ENCODE measurements at regions not wholly inside any gene's neighbourhood (a gene's known extent, or its start where the extent isn't known, plus 50 kb on each side); places are given as distances from the start of the nearest gene placed in this dataset.

DNA sequence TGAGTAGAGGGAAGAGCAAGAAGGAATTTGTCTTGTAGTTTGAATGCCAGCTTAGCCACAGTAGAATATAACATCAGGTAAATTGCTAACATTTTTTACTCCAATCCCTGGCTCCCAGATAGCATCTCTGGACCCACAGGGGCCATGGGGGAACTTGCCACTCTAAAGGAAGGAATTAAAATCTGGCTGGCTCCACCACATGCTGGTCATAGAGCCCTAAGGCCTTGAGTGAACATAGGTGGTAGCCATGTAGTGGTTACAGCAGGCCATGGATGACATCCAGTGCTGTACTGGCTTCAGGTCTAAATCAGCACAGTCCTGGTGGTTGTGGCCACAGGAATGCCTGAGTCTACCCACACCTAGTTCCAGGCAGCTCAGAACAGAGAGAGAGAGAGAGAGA lies 109.9 kb upstream of the RGMB start:
- H3K27ac ChIP-seq (ENCODE audit: low read depth, low read length) = no peak overlapping the region
- no peaks in the 10 kb centered on the region for H3K79me2 ChIP-seq (ENCODE audit: insufficient read depth, low read length)
- no peak overlapping the region for H3K4me2 ChIP-seq (ENCODE audit: insufficient read depth, low read length)
- no peak overlapping the region for H2AFZ ChIP-seq (ENCODE audit: low read length)
- peaks cover 7% of the 10 kb centered on the region for H3K9me3 ChIP-seq (ENCODE audit: low read depth, low read length)
- TF ChIP-seq CTCF (IDR thresholded peaks at IDR 0.05; ENCODE audit: extremely low read depth, low read depth, low read length) = no peak
- DNase-seq (ENCODE audit: insufficient read length, low spot score, missing footprints) = no peak
- no peaks in the 10 kb centered on the region for H3K36me3 ChIP-seq (ENCODE audit: insufficient read depth, low read length)
- no peak overlapping the region for H3K4me3 ChIP-seq (ENCODE audit: insufficient read depth, low read length)
- no peaks in the 10 kb centered on the region for H3K4me1 ChIP-seq (ENCODE audit: insufficient read depth, low read length)
- no peaks in the 10 kb centered on the region for H4K20me1 ChIP-seq (ENCODE audit: insufficient read depth, low read length)
- H3K27me3 ChIP-seq (ENCODE audit: insufficient read depth, low read length) = no peaks in the 10 kb centered on the region

DNA sequence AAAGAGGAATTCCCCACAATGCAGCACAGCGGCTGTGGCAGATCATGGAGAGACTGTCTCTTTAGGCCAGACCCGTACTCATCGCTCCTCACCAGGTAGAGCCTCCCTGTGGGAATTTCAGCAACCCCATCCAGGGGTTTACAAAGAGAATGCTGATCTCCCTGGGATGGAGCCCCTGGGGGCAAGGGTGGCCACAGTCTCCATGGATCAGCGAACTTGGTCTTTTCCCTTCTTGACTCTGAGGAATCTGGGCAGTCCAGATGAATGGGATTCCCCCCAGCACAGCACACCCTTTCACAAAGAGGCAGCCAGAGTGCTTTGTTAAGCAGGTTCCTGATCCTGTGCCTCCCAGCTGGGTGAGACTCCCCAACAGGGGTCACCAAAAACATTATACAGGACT lies 108.7 kb upstream of the RGMB start:
- Histone ChIP-seq H3K36me3 (ENCODE audit: insufficient read depth, low read length) (no peaks in the 10 kb centered on the region), H3K4me2 (ENCODE audit: insufficient read depth, low read length) (no peak overlapping the region), H3K4me3 (ENCODE audit: insufficient read depth, low read length) (no peak overlapping the region), H3K9me3 (ENCODE audit: low read depth, low read length) (peaks cover 7% of the 10 kb centered on the region), H3K27me3 (ENCODE audit: insufficient read depth, low read length) (no peaks in the 10 kb centered on the region), H2AFZ (ENCODE audit: low read length) (no peak overlapping the region), H3K79me2 (ENCODE audit: insufficient read depth, low read length) (no peaks in the 10 kb centered on the region), H3K27ac (ENCODE audit: low read depth, low read length) (no peak overlapping the region), H3K4me1 (ENCODE audit: insufficient read depth, low read length) (no peaks in the 10 kb centered on the region), H4K20me1 (ENCODE audit: insufficient read depth, low read length) (no peaks in the 10 kb centered on the region)
- no peak for DNase-seq (ENCODE audit: insufficient read length, low spot score, missing footprints)
- TF ChIP-seq CTCF (IDR thresholded peaks at IDR 0.05; ENCODE audit: extremely low read depth, low read depth, low read length) = no peak

DNA sequence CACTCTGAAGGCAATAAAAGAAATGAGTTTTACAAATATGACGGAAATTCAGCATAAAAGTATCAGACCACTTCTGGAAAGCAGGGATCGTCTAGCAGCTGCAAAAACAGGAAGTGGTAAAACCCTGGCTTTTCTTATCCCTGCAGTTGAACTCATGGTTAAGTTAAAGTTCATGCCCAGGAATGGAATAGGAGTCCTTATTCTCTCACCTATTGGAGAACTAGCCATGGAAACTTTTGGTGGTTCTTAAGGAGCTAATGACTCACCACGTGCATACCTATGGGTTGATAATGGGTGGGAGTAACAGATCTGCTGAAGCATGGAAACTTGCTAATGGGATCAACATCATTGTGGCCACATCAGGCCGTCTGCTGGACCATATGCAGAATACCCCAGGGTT lies 93.5 kb upstream of the RGMB start:
- no peak overlapping the region for H3K4me2 ChIP-seq (ENCODE audit: insufficient read depth, low read length)
- peak overlapping the region; percentile 4 for H2AFZ ChIP-seq (ENCODE audit: low read length)

GRCh38 chr5:98690002-98690401 lies 83.5 kb upstream of the RGMB start:
- no peak overlapping the region for H2AFZ ChIP-seq (ENCODE audit: low read length)
- no peak for DNase-seq (ENCODE audit: insufficient read length, low spot score, missing footprints)

More for the DNA sequence above, 93.5 kb upstream of the RGMB start:
- Histone ChIP-seq H3K79me2 (ENCODE audit: insufficient read depth, low read length) (no peaks in the 10 kb centered on the region), H3K4me3 (ENCODE audit: insufficient read depth, low read length) (no peak overlapping the region), H4K20me1 (ENCODE audit: insufficient read depth, low read length) (no peaks in the 10 kb centered on the region), H3K27ac (ENCODE audit: low read depth, low read length) (no peak overlapping the region), H3K9me3 (ENCODE audit: low read depth, low read length) (no peaks in the 10 kb centered on the region), H3K27me3 (ENCODE audit: insufficient read depth, low read length) (no peaks in the 10 kb centered on the region), H3K36me3 (ENCODE audit: insufficient read depth, low read length) (no peaks in the 10 kb centered on the region), H3K4me1 (ENCODE audit: insufficient read depth, low read length) (peaks cover 4% of the 10 kb centered on the region)
- no peak for TF ChIP-seq CTCF (IDR thresholded peaks at IDR 0.05; ENCODE audit: extremely low read depth, low read depth, low read length)
- no peak for DNase-seq (ENCODE audit: insufficient read length, low spot score, missing footprints)

More at GRCh38 chr5:98690002-98690401, 83.5 kb upstream of the RGMB start:
- no peaks in the 10 kb centered on the region for H3K36me3 ChIP-seq (ENCODE audit: insufficient read depth, low read length)
- H3K27ac ChIP-seq (ENCODE audit: low read depth, low read length) = no peak overlapping the region
- H3K9me3 ChIP-seq (ENCODE audit: low read depth, low read length) = peaks cover 7% of the 10 kb centered on the region
- no peaks in the 10 kb centered on the region for H4K20me1 ChIP-seq (ENCODE audit: insufficient read depth, low read length)
- TF ChIP-seq CTCF (IDR thresholded peaks at IDR 0.05; ENCODE audit: extremely low read depth, low read depth, low read length) = no peak
- H3K79me2 ChIP-seq (ENCODE audit: insufficient read depth, low read length) = no peaks in the 10 kb centered on the region
- H3K4me3 ChIP-seq (ENCODE audit: insufficient read depth, low read length) = no peak overlapping the region
- H3K4me1 ChIP-seq (ENCODE audit: insufficient read depth, low read length) = no peaks in the 10 kb centered on the region
- no peak overlapping the region for H3K4me2 ChIP-seq (ENCODE audit: insufficient read depth, low read length)
- H3K27me3 ChIP-seq (ENCODE audit: insufficient read depth, low read length) = no peaks in the 10 kb centered on the region

All from osteoblast (primary cell).